Thoracic aorta (tissue), 2 donors: ENCODE measurements at regions not wholly inside any gene's neighbourhood (a gene's known extent, or its start where the extent isn't known, plus 50 kb on each side); places are given as distances from the start of the nearest gene placed in this dataset.

ENCODE experiments used
- ATAC-seq: fragments of 150-250 bp; one replicate; pipeline ENCODE4 v1.8.0; 2017; ENCODE audit warnings: low read depth; ENCODE audit not compliant: insufficient number of reproducible peaks, low FRiP score
- DNase-seq: peaks from one replicate; pipeline ENCODE4 v3.0.0-alpha.2; 2020; ENCODE audit warnings: low spot score
- H3K27ac ChIP-seq, 2 donors: fragments of 200-600 bp; sonication (generic); 1 replicate in 1 of 2; 2 replicates in 1 of 2; pipeline ENCODE4 v1.5.1; 2016; ENCODE audit warnings: mild to moderate bottlenecking in 2 of 2, moderate library complexity in 2 of 2
- H3K27me3 ChIP-seq: fragments of 200-600 bp; sonication (generic); replicated peaks from 2 replicates; pipeline ENCODE4 v1.6.0; 2016; ENCODE audit warnings: mild to moderate bottlenecking; ENCODE audit not compliant: insufficient read depth
- H3K36me3 ChIP-seq: fragments of 200-600 bp; sonication (generic); one replicate; pipeline ENCODE4 v1.5.1; 2016
- H3K4me1 ChIP-seq, 2 donors: fragments of 200-600 bp; sonication (generic); 1 replicate in 1 of 2; 2 replicates in 1 of 2; pipeline versions ENCODE4 v1.5.1 to v1.6.0; 2016; ENCODE audit warnings: low read depth in 2 of 2, mild to moderate bottlenecking in 1 of 2; ENCODE audit not compliant: control insufficient read depth in 1 of 2
- H3K4me3 ChIP-seq: fragments of 200-600 bp; sonication (generic); 2 replicates; pipeline ENCODE4 v1.5.1; 2016; ENCODE audit warnings: mild to moderate bottlenecking
- H3K9me3 ChIP-seq: fragments of 200-600 bp; sonication (generic); 2 replicates; pipeline ENCODE4 v1.5.1; 2016
- CTCF ChIP-seq: fragments of 200-600 bp; sonication (generic); IDR thresholded peaks from one replicate; pipeline ENCODE4 v1.5.1; 2019; ENCODE audit warnings: antibody characterized with exemption

- Histone ChIP-seq H3K9me3 (no peaks in the 10 kb centered on the region), H3K4me1 (no peaks in the 10 kb centered on the region), H3K27ac (no peak overlapping the region), H3K4me3 (no peak overlapping the region), H3K36me3 (no peaks in the 10 kb centered on the region), H3K27me3 (no peaks in the 10 kb centered on the region)
- ATAC-seq (no peak), DNase-seq (no peak)
- no peak for TF ChIP-seq CTCF
Measured at GRCh38 chr10:81472927-81473470, 402.0 kb upstream of the NRG3 start.

- Histone ChIP-seq H3K36me3 (no peaks in the 10 kb centered on the region), H3K27me3 (no peaks in the 10 kb centered on the region), H3K4me3 (no peak overlapping the region), H3K4me1 (no peaks in the 10 kb centered on the region), H3K27ac (no peak overlapping the region), H3K9me3 (no peaks in the 10 kb centered on the region)
- ATAC-seq, result no peak
- no peak for TF ChIP-seq CTCF
- no peak for DNase-seq
Measured at GRCh38 chr10:81473755-81474154, 401.2 kb upstream of the NRG3 start.

- TF ChIP-seq CTCF, result no peak
- no peaks in the 10 kb centered on the region for H3K36me3 ChIP-seq
- DNase-seq, result no peak
- no peaks in the 10 kb centered on the region for H3K27me3 ChIP-seq
- no peaks in the 10 kb centered on the region for H3K9me3 ChIP-seq
- no peak overlapping the region for H3K4me3 ChIP-seq
- H3K4me1 ChIP-seq, result no peaks in the 10 kb centered on the region
- ATAC-seq, result no peak
- H3K27ac ChIP-seq, result no peak overlapping the region
Measured at GRCh38 chr10:81479316-81479715, 395.7 kb upstream of the NRG3 start.

- Histone ChIP-seq H3K4me1 (no peaks in the 10 kb centered on the region), H3K36me3 (no peaks in the 10 kb centered on the region), H3K27me3 (no peaks in the 10 kb centered on the region), H3K27ac (no peak overlapping the region), H3K9me3 (no peaks in the 10 kb centered on the region), H3K4me3 (no peak overlapping the region)
- ATAC-seq (no peak), DNase-seq (no peak)
- no peak for TF ChIP-seq CTCF
Measured at GRCh38 chr10:81496626-81497025, 378.4 kb upstream of the NRG3 start.

- no peak overlapping the region for H3K27ac ChIP-seq
- no peaks in the 10 kb centered on the region for H3K4me1 ChIP-seq
- ATAC-seq (no peak), DNase-seq (no peak)
- no peaks in the 10 kb centered on the region for H3K27me3 ChIP-seq
- no peaks in the 10 kb centered on the region for H3K9me3 ChIP-seq
- TF ChIP-seq CTCF, result no peak
- H3K36me3 ChIP-seq, result no peaks in the 10 kb centered on the region
- H3K4me3 ChIP-seq, result no peak overlapping the region
Measured at GRCh38 chr10:81498011-81498551, 376.9 kb upstream of the NRG3 start.
